Activated naive CD4-positive, alpha-beta T cell treated with anti-CD3 and anti-CD28 coated beads for 36 hours (primary cell): ENCODE measurements at regions not wholly inside any gene's neighbourhood (a gene's known extent, or its start where the extent isn't known, plus 50 kb on each side); places are given as distances from the start of the nearest gene placed in this dataset.

Experiments
- CTCF ChIA-PET: fragments of 350-600 bp; sonication (Branson Sonifier 250); formaldehyde crosslinking; loops from one replicate; lab custom pipeline; 2021; ENCODE audit warnings: antibody characterized with exemption; lab: Charles Lee
- DNase-seq: peaks from one replicate; pipeline ENCODE4 v3.0.0-alpha.2; 2020
- H3K27ac Mint-ChIP-seq: one replicate; pipeline ENCODE4 v1.8.0; 2021; ENCODE audit warnings: mild to moderate bottlenecking, mixed read lengths
- H3K27me3 Mint-ChIP-seq: one replicate; pipeline ENCODE4 v1.8.0; 2021; ENCODE audit warnings: low read depth, mixed read lengths
- H3K36me3 Mint-ChIP-seq: one replicate; pipeline ENCODE4 v1.8.0; 2021; ENCODE audit warnings: low read depth, mixed read lengths
- H3K4me1 Mint-ChIP-seq: one replicate; pipeline ENCODE4 v1.8.0; 2021; ENCODE audit warnings: low read depth, mixed read lengths
- H3K4me3 Mint-ChIP-seq: one replicate; pipeline ENCODE4 v1.8.0; 2021; ENCODE audit warnings: mild to moderate bottlenecking, moderate library complexity, mixed read lengths
- H3K9me3 Mint-ChIP-seq: one replicate; pipeline ENCODE4 v1.8.0; 2021; ENCODE audit warnings: mixed read lengths
- intact Hi-C: fragments of 100-400 bp; cut with micrococcal nuclease; formaldehyde crosslinking; loops from one replicate; pipeline ENCODE4 v1.15.1; 2023

DNA sequence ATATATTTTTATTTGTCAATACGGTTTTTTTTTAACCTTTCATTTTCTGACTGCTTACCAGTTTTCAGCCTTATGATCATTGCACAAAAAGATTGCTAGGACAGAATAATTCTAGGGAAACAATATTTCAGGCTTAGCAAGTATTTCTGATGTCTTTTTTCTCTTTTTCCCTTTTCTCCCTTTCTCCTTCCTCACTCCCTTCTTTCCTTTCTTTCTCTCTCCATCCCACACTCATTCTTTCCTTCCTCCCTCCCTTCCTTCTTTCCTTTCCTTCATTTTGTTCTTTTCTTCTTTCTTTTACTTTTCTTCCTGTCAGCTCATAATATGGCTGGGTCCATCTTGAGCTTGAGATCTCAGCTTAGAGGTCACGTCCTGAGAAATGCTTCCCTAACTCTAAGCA, 601.4 kb upstream of the NOVA1 start:
- no peak overlapping the region for H3K27ac Mint-ChIP-seq
- CTCF ChIA-PET, result no interaction called here
- DNase-seq, result no peak
- no peaks in the 10 kb centered on the region for H3K4me1 Mint-ChIP-seq
- no peaks in the 10 kb centered on the region for H3K36me3 Mint-ChIP-seq
- peaks cover 7% of the 10 kb centered on the region for H3K9me3 Mint-ChIP-seq
- no peaks in the 10 kb centered on the region for H3K27me3 Mint-ChIP-seq
- no peak overlapping the region for H3K4me3 Mint-ChIP-seq
- intact Hi-C loops, result no loop called here

DNA sequence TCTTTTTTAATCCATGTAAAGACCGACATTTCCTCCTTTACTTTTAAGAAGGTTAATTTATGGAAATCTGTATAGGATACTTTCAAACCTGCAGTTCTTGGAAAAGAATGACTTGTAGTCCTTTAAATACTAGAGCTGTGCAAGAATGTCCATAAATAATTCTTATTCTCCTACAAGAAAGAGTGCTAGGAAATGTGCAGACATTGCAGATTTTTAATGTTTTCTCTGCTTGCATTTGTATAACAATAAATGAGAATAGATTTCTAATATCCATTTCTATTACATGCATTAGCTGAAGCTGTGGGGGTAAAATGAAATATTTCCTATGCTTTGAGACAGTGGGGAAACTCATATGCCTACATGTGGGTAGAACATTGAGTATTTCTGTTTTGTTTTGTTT, 607.2 kb upstream of the NOVA1 start:
- peaks cover 11% of the 10 kb centered on the region for H3K9me3 Mint-ChIP-seq
- CTCF ChIA-PET, result no interaction called here
- no peaks in the 10 kb centered on the region for H3K36me3 Mint-ChIP-seq
- no peaks in the 10 kb centered on the region for H3K4me1 Mint-ChIP-seq
- no peaks in the 10 kb centered on the region for H3K27me3 Mint-ChIP-seq
- DNase-seq, result no peak
- intact Hi-C loops, result no loop called here
- H3K4me3 Mint-ChIP-seq, result no peak overlapping the region
- H3K27ac Mint-ChIP-seq, result no peak overlapping the region

DNA sequence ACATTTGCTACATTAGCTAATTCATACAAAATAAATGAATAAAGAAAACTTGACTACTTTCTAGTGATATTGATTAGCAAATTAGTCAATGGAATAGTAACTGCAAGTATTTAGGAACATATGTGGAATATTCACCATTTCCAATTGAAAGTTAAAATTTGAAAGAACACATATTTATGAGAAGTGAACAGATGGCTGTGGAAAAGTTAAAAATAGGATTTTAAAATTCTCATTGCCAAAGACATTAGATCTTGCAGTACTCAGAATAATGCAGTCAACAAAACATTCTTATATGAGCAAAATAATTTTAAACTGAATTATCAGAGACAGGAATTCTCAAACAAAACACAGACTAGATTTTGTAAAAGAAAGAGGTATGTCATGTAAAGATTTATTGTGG, 613.9 kb upstream of the NOVA1 start:
- Mint-ChIP-seq H3K27me3 (no peaks in the 10 kb centered on the region), H3K27ac (no peak overlapping the region), H3K36me3 (no peaks in the 10 kb centered on the region), H3K9me3 (peaks cover 17% of the 10 kb centered on the region), H3K4me3 (no peak overlapping the region), H3K4me1 (no peaks in the 10 kb centered on the region)
- no peak for DNase-seq
- intact Hi-C loops, result no loop called here
- CTCF ChIA-PET, result no interaction called here

DNA sequence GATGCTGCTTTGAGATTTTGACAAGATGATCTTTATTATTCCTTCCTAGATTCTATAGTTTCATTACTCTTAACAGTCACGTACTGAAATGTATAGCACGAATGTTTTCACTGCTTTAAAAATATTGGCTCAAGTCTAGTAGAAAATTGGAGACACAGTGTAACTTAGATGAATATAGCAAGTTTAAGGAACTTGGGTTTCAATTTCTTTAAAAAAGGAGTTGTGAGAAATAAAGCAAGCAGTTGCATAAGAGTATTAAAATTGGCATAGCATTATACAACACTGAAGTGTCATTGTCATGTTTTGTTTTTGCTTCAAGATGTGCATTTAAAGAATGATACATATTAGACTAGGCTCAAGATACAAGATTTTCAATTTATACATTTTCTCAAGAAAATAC, 624.8 kb upstream of the NOVA1 start:
- H3K4me3 Mint-ChIP-seq, result no peak overlapping the region
- H3K36me3 Mint-ChIP-seq, result no peaks in the 10 kb centered on the region
- H3K9me3 Mint-ChIP-seq, result peaks cover 19% of the 10 kb centered on the region
- CTCF ChIA-PET, result no interaction called here
- H3K27ac Mint-ChIP-seq, result no peak overlapping the region
- intact Hi-C loops, result no loop called here
- DNase-seq, result no peak
- no peaks in the 10 kb centered on the region for H3K27me3 Mint-ChIP-seq
- H3K4me1 Mint-ChIP-seq, result no peaks in the 10 kb centered on the region

DNA sequence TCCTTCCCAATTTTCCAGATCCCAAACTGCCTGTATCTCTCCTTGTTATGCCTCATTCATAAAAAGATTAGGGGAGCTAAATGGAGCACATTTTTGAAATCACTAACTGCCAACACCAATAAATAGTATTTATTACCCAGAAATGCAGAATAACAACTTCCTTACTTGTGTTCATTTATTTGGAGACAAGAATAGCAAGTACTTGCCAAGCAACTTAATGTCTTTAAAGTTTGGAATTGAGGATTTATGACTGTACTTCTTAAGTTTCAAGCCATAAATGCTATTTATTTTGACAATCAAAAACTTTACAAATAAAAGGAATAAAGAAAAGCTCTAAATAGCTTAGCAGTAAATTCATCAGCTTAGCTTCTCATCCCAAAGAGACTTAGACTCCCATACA, 626.1 kb upstream of the NOVA1 start:
- CTCF ChIA-PET, result no interaction called here
- no peak for DNase-seq
- intact Hi-C loops, result no loop called here
- no peaks in the 10 kb centered on the region for H3K27me3 Mint-ChIP-seq
- no peak overlapping the region for H3K4me3 Mint-ChIP-seq
- no peaks in the 10 kb centered on the region for H3K4me1 Mint-ChIP-seq
- H3K27ac Mint-ChIP-seq, result no peak overlapping the region
- H3K9me3 Mint-ChIP-seq, result peaks cover 24% of the 10 kb centered on the region
- H3K36me3 Mint-ChIP-seq, result no peaks in the 10 kb centered on the region

DNA sequence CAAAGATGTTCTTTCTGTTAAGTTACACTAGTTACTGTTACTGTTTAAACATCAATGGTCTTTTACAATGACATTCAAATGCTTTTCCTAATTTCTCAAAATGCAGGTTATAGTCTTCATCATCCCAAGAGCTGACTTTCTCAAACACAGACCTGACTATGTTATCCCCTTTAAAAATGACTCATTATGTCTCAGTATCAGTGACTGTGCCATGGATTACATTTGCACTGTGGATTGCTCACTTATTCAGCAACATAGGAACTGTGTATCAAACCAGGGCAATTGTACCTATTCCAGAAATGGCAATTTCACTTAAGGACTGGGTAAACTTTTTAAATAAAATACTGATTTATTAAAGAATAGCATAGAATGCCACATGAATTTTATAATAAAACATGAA, 630.2 kb upstream of the NOVA1 start:
- H3K36me3 Mint-ChIP-seq, result no peaks in the 10 kb centered on the region
- no peak overlapping the region for H3K27ac Mint-ChIP-seq
- H3K9me3 Mint-ChIP-seq, result peaks cover 12% of the 10 kb centered on the region
- intact Hi-C loops, result no loop called here
- DNase-seq, result no peak
- no peak overlapping the region for H3K4me3 Mint-ChIP-seq
- H3K4me1 Mint-ChIP-seq, result no peaks in the 10 kb centered on the region
- H3K27me3 Mint-ChIP-seq, result no peaks in the 10 kb centered on the region
- CTCF ChIA-PET, result no interaction called here

DNA sequence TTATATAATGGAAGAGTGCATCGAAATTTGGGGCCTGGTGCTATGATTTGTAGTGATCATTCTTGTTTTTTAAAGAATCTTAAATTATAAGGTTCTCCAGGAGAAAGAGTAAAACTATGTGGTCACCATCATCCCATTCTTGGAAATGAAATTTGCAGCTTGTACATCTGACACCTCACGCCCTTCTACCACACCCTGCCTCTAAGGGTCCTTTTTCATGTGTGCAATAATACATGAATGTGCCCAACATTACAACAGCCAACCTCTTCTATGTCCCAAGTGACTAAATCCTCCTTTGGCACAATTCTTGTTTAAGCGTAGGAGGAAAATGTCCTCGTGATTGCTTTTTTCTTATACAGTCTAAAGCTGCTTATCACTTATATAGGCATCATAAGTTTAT, 636.5 kb upstream of the NOVA1 start:
- CTCF ChIA-PET, result no interaction called here
- H3K4me3 Mint-ChIP-seq, result no peak overlapping the region
- DNase-seq, result no peak
- no peaks in the 10 kb centered on the region for H3K27me3 Mint-ChIP-seq
- intact Hi-C loops, result no loop called here
- H3K27ac Mint-ChIP-seq, result no peak overlapping the region
- peaks cover 7% of the 10 kb centered on the region for H3K9me3 Mint-ChIP-seq
- no peaks in the 10 kb centered on the region for H3K36me3 Mint-ChIP-seq
- no peaks in the 10 kb centered on the region for H3K4me1 Mint-ChIP-seq

DNA sequence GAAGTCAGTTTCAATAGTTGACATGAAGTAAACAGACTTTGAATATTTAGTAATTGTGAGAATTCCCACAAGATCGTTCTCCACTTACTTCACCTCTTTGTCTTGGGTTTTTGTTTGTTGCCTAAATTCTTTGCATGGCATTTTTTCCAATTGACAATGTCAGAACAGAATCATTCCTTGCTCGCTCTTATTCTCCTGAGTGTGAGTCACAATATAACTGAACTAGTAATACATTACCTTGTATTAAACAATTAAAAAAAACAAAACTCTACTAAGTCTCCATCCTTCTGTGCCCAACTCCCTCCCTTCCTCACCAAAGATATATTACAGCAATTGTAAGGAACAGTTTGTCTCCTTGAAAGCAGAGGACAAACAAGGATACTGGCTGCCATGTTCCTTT, 638.8 kb upstream of the NOVA1 start:
- H3K36me3 Mint-ChIP-seq, result no peaks in the 10 kb centered on the region
- H3K4me3 Mint-ChIP-seq, result no peak overlapping the region
- H3K27me3 Mint-ChIP-seq, result no peaks in the 10 kb centered on the region
- intact Hi-C loops, result no loop called here
- H3K9me3 Mint-ChIP-seq, result peaks cover 9% of the 10 kb centered on the region
- CTCF ChIA-PET, result no interaction called here
- no peaks in the 10 kb centered on the region for H3K4me1 Mint-ChIP-seq
- no peak for DNase-seq
- H3K27ac Mint-ChIP-seq, result no peak overlapping the region

DNA sequence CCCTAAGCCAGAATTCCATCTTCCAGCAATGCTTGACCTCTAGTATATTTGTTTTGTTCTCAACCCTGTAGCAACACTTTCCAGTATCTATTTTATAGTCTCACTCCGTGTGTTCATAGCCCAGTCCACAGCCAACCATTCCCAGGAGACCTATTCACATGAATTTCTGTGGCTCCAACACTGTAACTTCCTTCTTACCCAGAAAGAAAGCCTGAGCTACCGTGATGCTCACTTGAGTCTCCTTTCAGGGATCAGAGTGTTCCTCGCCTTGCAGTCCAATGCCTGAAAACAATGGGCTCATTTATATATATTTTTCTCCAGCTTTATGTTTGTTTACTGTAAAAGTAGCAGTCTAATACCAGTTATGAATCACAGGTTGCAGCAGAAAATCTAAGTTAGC, 645.0 kb upstream of the NOVA1 start:
- CTCF ChIA-PET, result no interaction called here
- H3K9me3 Mint-ChIP-seq, result peaks cover 27% of the 10 kb centered on the region
- DNase-seq, result no peak

DNA sequence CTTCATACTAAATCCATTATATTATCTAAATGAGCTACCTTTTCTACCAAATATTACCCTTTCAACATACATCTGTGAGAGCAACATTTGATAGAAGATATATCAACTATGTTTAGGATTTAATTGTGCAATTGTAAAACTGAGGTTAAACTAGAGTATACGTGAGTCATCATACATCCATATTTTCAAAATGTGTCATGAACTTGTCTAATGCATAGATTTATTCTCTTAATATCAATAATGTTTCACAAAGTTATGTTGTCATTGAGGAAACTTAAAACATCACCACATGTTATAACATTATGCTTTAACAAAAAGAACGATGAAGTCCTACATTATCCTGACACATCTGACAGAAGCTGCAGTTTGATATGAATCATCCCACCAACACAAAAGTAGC, 645.5 kb upstream of the NOVA1 start:
- CTCF ChIA-PET, result no interaction called here
- Mint-ChIP-seq H3K9me3 (peaks cover 30% of the 10 kb centered on the region), H3K4me1 (no peaks in the 10 kb centered on the region), H3K36me3 (no peaks in the 10 kb centered on the region), H3K27ac (no peak overlapping the region), H3K4me3 (no peak overlapping the region), H3K27me3 (no peaks in the 10 kb centered on the region)
- intact Hi-C loops, result no loop called here
- DNase-seq, result no peak

More for the DNA sequence above, 645.0 kb upstream of the NOVA1 start:
- no peaks in the 10 kb centered on the region for H3K36me3 Mint-ChIP-seq
- H3K27ac Mint-ChIP-seq, result no peak overlapping the region
- H3K4me1 Mint-ChIP-seq, result no peaks in the 10 kb centered on the region
- no peaks in the 10 kb centered on the region for H3K27me3 Mint-ChIP-seq
- intact Hi-C loops, result no loop called here
- H3K4me3 Mint-ChIP-seq, result no peak overlapping the region

DNA sequence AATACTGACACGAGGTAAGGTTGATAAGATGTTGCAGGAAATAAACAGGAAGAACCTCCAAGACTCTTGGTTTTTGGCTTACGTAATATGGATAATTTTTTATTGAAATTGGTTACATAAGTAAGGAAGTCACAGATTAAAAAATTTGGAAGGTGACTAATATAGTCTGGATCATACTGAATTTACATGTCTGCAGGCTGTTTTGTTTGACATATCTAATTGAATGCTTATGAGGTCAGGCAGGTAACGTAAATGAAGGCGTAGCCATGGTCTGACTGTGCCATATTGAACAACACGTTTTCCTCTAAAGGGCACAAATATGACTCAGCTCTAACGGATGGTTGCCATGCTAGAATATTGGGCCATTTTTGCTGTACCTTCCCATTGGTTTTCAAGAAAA, 648.1 kb upstream of the NOVA1 start:
- CTCF ChIA-PET, result no interaction called here
- Mint-ChIP-seq H3K4me3 (no peak overlapping the region), H3K9me3 (peaks cover 35% of the 10 kb centered on the region), H3K27me3 (no peaks in the 10 kb centered on the region), H3K27ac (no peak overlapping the region), H3K4me1 (no peaks in the 10 kb centered on the region), H3K36me3 (no peaks in the 10 kb centered on the region)
- DNase-seq, result no peak
- intact Hi-C loops, result no loop called here

DNA sequence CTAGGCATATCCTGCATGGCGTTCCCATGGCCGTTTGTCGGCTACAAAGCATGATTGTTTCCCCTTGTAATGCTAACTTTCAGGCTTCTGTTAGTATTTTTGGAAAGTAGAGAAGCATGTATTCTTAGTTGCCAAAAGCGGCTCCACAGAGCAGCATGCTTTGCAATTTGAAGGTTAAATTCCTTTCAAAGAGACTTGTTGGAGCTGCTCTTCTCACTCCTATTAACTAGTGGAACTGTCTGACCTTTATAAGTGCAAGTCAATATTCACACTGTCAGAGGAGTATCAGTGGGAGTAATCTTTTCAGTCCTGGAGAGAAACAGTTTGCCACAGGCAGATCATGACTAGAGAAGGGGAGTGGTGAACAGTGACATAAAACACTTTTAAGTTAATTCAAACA, 656.1 kb upstream of the NOVA1 start:
- intact Hi-C loops, result no loop called here
- H3K4me1 Mint-ChIP-seq, result no peaks in the 10 kb centered on the region
- peaks cover 15% of the 10 kb centered on the region for H3K9me3 Mint-ChIP-seq
- no peaks in the 10 kb centered on the region for H3K27me3 Mint-ChIP-seq
- CTCF ChIA-PET, result no interaction called here
- no peak overlapping the region for H3K4me3 Mint-ChIP-seq
- H3K36me3 Mint-ChIP-seq, result no peaks in the 10 kb centered on the region
- DNase-seq, result no peak
- H3K27ac Mint-ChIP-seq, result no peak overlapping the region

DNA sequence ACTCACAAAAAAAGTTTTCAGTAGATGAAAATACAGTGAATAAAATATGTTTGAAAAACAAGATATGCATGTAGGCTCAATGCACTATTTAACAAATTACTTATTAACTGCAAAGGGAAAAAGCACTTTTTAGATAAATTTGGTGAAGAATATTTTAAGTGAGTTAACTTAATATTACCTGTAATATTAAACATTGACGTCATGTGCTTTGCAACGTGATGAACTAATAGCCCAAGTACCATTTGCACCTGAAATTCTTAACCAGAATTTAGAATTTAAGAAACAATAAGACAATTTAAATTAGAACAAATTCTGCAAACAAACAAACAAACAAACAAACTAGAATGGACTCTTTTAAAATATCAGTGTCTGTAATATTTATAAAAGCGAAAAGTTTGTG, 659.0 kb upstream of the NOVA1 start:
- H3K27ac Mint-ChIP-seq, result no peak overlapping the region
- H3K4me1 Mint-ChIP-seq, result no peaks in the 10 kb centered on the region
- H3K9me3 Mint-ChIP-seq, result peaks cover 14% of the 10 kb centered on the region
- no peak for DNase-seq
- no peak overlapping the region for H3K4me3 Mint-ChIP-seq
- H3K36me3 Mint-ChIP-seq, result no peaks in the 10 kb centered on the region
- intact Hi-C loops, result no loop called here
- H3K27me3 Mint-ChIP-seq, result no peaks in the 10 kb centered on the region
- CTCF ChIA-PET, result no interaction called here

DNA sequence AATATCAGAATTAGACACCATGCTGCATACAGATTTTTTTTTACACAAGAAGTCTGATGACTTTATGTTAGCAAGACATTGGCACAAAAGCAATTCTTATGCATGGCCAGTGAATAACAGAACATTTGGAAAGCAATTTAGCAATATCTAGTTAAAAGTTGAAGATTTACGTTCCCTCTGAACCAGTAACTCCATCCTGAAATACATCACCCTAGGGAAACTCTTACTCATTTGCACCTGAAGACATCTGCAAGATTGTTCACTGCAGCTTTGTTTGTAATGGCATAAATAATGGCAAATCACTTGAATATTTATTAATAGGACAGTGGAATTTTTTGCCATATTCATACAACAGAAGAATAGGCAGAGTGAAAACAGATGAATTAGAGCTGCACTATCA, 670.0 kb upstream of the NOVA1 start:
- Mint-ChIP-seq H3K36me3 (no peaks in the 10 kb centered on the region), H3K27me3 (no peaks in the 10 kb centered on the region), H3K4me1 (no peaks in the 10 kb centered on the region), H3K4me3 (no peak overlapping the region), H3K27ac (no peak overlapping the region), H3K9me3 (peaks cover 14% of the 10 kb centered on the region)
- CTCF ChIA-PET, result no interaction called here
- DNase-seq, result no peak
- intact Hi-C loops, result no loop called here
